ENCODE measurements at regions not wholly inside any gene's neighbourhood (a gene's known extent, or its start where the extent isn't known, plus 50 kb on each side); places are given as distances from the start of the nearest gene placed in this dataset.
"Not testable (repeated sequence)": the region's sequence is repeated elsewhere in the genome, so short reads cannot be mapped to it uniquely, and the experiment has no call there.

- Mint-ChIP-seq H3K9me3 (ENCODE audit: unreplicated experiment) (no peaks in the 10 kb centered on the region), H3K4me3 (ENCODE audit: unreplicated experiment) (no peak overlapping the region), H3K27me3 (ENCODE audit: insufficient read depth, unreplicated experiment) (no peaks in the 10 kb centered on the region), H3K36me3 (ENCODE audit: insufficient read depth, unreplicated experiment) (no peaks in the 10 kb centered on the region), H3K27ac (ENCODE audit: unreplicated experiment) (no peak overlapping the region), H3K4me1 (ENCODE audit: low read depth, unreplicated experiment) (no peaks in the 10 kb centered on the region)
- CTCF ChIA-PET: no interaction called here
- H3K27me3 ChIP-seq (replicated peaks; ENCODE audit: control insufficient read depth, insufficient read depth, low read length): no peaks in the 10 kb centered on the region
- no peaks in the 10 kb centered on the region for H3K9me3 ChIP-seq
- no peak overlapping the region for H3K4me3 ChIP-seq (ENCODE audit: low read depth, low read length)
- no peaks in the 10 kb centered on the region for H3K36me3 ChIP-seq (ENCODE audit: control insufficient read depth, insufficient read depth, low read length)
- no peaks in the 10 kb centered on the region for H3K4me1 ChIP-seq
- DNase-seq: no peak
- BruUV-seq (replicated peaks): no TSS peak
- no peak for TF ChIP-seq CTCF (IDR thresholded peaks at IDR 0.05; ENCODE audit: insufficient read depth in 1 of 2, low read depth in 1 of 2, low read length in 1 of 2, severe bottlenecking in 1 of 2, unreplicated experiment in 1 of 2)
- POLR2A ChIA-PET: no interaction called here
- intact Hi-C loops (cut with micrococcal nuclease; ENCODE audit: unreplicated experiment): no loop called here
Observed at GRCh38 chr9:40907657-40908624, 220.5 kb downstream of the FOXD4L6 start.

GRCh38 chr9:40906879-40907278, 221.6 kb downstream of the FOXD4L6 start:
- H3K4me1 ChIP-seq; POLR2A ChIA-PET; DNase-seq; CTCF ChIA-PET; H3K36me3 ChIP-seq (ENCODE audit: control insufficient read depth, insufficient read depth, low read length); H3K4me1 Mint-ChIP-seq (ENCODE audit: low read depth, unreplicated experiment); H3K27ac Mint-ChIP-seq (ENCODE audit: unreplicated experiment); H3K4me3 ChIP-seq (ENCODE audit: low read depth, low read length); intact Hi-C loops (cut with micrococcal nuclease; ENCODE audit: unreplicated experiment); H3K9me3 Mint-ChIP-seq (ENCODE audit: unreplicated experiment); H3K4me3 Mint-ChIP-seq (ENCODE audit: unreplicated experiment); H3K27me3 Mint-ChIP-seq (ENCODE audit: insufficient read depth, unreplicated experiment); BruUV-seq (replicated peaks); H3K36me3 Mint-ChIP-seq (ENCODE audit: insufficient read depth, unreplicated experiment); H3K9me3 ChIP-seq; H3K27me3 ChIP-seq (replicated peaks; ENCODE audit: control insufficient read depth, insufficient read depth, low read length): not testable (repeated sequence)

- H3K4me1 Mint-ChIP-seq (ENCODE audit: low read depth, unreplicated experiment); BruUV-seq (replicated peaks); H3K9me3 Mint-ChIP-seq (ENCODE audit: unreplicated experiment); H3K36me3 ChIP-seq (ENCODE audit: control insufficient read depth, insufficient read depth, low read length); POLR2A ChIA-PET; H3K27ac Mint-ChIP-seq (ENCODE audit: unreplicated experiment); H3K4me1 ChIP-seq; H3K4me3 Mint-ChIP-seq (ENCODE audit: unreplicated experiment); H3K27me3 Mint-ChIP-seq (ENCODE audit: insufficient read depth, unreplicated experiment); H3K9me3 ChIP-seq; intact Hi-C loops (cut with micrococcal nuclease; ENCODE audit: unreplicated experiment); DNase-seq; CTCF ChIA-PET; H3K36me3 Mint-ChIP-seq (ENCODE audit: insufficient read depth, unreplicated experiment); H3K4me3 ChIP-seq (ENCODE audit: low read depth, low read length); H3K27me3 ChIP-seq (replicated peaks; ENCODE audit: control insufficient read depth, insufficient read depth, low read length): not testable (repeated sequence)
Observed at GRCh38 chr9:40892315-40892714, 236.2 kb downstream of the FOXD4L6 start.

- DNase-seq; H3K4me1 ChIP-seq; H3K27me3 Mint-ChIP-seq (ENCODE audit: insufficient read depth, unreplicated experiment); H3K4me3 Mint-ChIP-seq (ENCODE audit: unreplicated experiment); intact Hi-C loops (cut with micrococcal nuclease; ENCODE audit: unreplicated experiment); H3K27ac Mint-ChIP-seq (ENCODE audit: unreplicated experiment); H3K36me3 ChIP-seq (ENCODE audit: control insufficient read depth, insufficient read depth, low read length); H3K4me1 Mint-ChIP-seq (ENCODE audit: low read depth, unreplicated experiment); H3K36me3 Mint-ChIP-seq (ENCODE audit: insufficient read depth, unreplicated experiment); H3K27me3 ChIP-seq (replicated peaks; ENCODE audit: control insufficient read depth, insufficient read depth, low read length); H3K9me3 ChIP-seq; H3K4me3 ChIP-seq (ENCODE audit: low read depth, low read length); CTCF ChIA-PET; POLR2A ChIA-PET; BruUV-seq (replicated peaks); H3K9me3 Mint-ChIP-seq (ENCODE audit: unreplicated experiment): not testable (repeated sequence)
Observed at GRCh38 chr9:40885858-40886257, 242.6 kb downstream of the FOXD4L6 start.

- CTCF ChIA-PET; H3K36me3 Mint-ChIP-seq (ENCODE audit: insufficient read depth, unreplicated experiment); H3K9me3 ChIP-seq; intact Hi-C loops (cut with micrococcal nuclease; ENCODE audit: unreplicated experiment); H3K4me1 ChIP-seq; BruUV-seq (replicated peaks); H3K4me1 Mint-ChIP-seq (ENCODE audit: low read depth, unreplicated experiment); H3K9me3 Mint-ChIP-seq (ENCODE audit: unreplicated experiment); H3K27me3 ChIP-seq (replicated peaks; ENCODE audit: control insufficient read depth, insufficient read depth, low read length); H3K4me3 Mint-ChIP-seq (ENCODE audit: unreplicated experiment); H3K4me3 ChIP-seq (ENCODE audit: low read depth, low read length); DNase-seq; H3K27ac Mint-ChIP-seq (ENCODE audit: unreplicated experiment); H3K27me3 Mint-ChIP-seq (ENCODE audit: insufficient read depth, unreplicated experiment); POLR2A ChIA-PET; H3K36me3 ChIP-seq (ENCODE audit: control insufficient read depth, insufficient read depth, low read length): not testable (repeated sequence)
Observed at GRCh38 chr9:40884902-40885490, 243.5 kb downstream of the FOXD4L6 start.
